ENCODE measurements at regions not wholly inside any gene's neighbourhood (a gene's known extent, or its start where the extent isn't known, plus 50 kb on each side); places are given as distances from the start of the nearest gene placed in this dataset.
"Not testable (repeated sequence)": the region's sequence is repeated elsewhere in the genome, so short reads cannot be mapped to it uniquely, and the experiment has no call there.

DNA sequence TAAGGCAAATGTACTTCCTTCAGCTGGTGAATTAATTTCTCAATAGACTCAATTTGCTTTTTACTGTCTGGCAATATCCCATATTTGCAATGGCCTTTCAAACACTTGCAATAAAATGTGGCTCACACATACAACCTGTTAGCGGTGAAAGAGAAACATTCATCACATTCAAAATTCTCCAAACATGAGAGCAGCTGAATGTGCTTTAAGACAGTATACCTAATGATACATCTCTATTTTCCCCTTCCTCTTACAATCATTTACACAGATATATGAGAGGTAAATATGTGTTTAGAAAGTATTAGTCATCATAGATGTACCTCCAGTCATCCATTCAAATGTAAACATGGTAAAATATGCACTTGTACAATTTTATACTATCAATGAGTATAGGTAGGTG, 61.5 kb upstream of the GOLGA8O start:
- TF ChIP-seq, protein P1, sequence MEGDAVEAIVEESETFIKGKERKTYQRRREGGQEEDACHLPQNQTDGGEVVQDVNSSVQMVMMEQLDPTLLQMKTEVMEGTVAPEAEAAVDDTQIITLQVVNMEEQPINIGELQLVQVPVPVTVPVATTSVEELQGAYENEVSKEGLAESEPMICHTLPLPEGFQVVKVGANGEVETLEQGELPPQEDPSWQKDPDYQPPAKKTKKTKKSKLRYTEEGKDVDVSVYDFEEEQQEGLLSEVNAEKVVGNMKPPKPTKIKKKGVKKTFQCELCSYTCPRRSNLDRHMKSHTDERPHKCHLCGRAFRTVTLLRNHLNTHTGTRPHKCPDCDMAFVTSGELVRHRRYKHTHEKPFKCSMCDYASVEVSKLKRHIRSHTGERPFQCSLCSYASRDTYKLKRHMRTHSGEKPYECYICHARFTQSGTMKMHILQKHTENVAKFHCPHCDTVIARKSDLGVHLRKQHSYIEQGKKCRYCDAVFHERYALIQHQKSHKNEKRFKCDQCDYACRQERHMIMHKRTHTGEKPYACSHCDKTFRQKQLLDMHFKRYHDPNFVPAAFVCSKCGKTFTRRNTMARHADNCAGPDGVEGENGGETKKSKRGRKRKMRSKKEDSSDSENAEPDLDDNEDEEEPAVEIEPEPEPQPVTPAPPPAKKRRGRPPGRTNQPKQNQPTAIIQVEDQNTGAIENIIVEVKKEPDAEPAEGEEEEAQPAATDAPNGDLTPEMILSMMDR (IDR thresholded peaks at IDR 0.05; ENCODE audit: poor library complexity, severe bottlenecking) = not testable (repeated sequence)
- TF ChIP-seq POLR2AphosphoS5 (IDR thresholded peaks at IDR 0.05); EZH2 (IDR thresholded peaks at IDR 0.05; ENCODE audit: borderline replicate concordance, insufficient read depth, low read length, poor library complexity, severe bottlenecking); RAD21 (conservative IDR thresholded peaks at IDR 0.05): not testable (repeated sequence)
- TF ChIP-seq, protein P2, sequence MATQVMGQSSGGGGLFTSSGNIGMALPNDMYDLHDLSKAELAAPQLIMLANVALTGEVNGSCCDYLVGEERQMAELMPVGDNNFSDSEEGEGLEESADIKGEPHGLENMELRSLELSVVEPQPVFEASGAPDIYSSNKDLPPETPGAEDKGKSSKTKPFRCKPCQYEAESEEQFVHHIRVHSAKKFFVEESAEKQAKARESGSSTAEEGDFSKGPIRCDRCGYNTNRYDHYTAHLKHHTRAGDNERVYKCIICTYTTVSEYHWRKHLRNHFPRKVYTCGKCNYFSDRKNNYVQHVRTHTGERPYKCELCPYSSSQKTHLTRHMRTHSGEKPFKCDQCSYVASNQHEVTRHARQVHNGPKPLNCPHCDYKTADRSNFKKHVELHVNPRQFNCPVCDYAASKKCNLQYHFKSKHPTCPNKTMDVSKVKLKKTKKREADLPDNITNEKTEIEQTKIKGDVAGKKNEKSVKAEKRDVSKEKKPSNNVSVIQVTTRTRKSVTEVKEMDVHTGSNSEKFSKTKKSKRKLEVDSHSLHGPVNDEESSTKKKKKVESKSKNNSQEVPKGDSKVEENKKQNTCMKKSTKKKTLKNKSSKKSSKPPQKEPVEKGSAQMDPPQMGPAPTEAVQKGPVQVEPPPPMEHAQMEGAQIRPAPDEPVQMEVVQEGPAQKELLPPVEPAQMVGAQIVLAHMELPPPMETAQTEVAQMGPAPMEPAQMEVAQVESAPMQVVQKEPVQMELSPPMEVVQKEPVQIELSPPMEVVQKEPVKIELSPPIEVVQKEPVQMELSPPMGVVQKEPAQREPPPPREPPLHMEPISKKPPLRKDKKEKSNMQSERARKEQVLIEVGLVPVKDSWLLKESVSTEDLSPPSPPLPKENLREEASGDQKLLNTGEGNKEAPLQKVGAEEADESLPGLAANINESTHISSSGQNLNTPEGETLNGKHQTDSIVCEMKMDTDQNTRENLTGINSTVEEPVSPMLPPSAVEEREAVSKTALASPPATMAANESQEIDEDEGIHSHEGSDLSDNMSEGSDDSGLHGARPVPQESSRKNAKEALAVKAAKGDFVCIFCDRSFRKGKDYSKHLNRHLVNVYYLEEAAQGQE (IDR thresholded peaks at IDR 0.05; ENCODE audit: borderline replicate concordance) = not testable (repeated sequence)

Data from neural cell (in vitro differentiated cells).